ENCODE measurements at regions not wholly inside any gene's neighbourhood (a gene's known extent, or its start where the extent isn't known, plus 50 kb on each side); places are given as distances from the start of the nearest gene placed in this dataset.

DNA sequence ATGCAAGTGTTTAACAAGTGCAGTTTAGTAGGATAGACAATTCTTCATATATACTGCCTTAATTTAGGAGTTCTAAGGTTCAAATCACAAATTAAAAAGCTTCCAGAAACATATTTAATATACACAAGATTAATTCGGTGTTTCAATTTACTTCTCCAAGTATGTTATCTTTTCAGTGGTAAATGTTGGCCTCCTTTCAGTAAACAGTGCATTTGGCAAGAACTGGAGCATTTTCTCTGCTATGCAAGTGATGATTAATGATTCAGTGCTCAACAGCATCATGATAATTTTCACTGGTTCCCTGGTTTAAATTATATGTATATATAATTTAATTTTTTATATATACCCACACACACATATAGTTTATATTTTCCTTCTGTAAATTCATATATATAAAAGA lies 541.7 kb downstream of the EFNA5 start:
- TF ChIP-seq CTCF (IDR thresholded peaks at IDR 0.05; ENCODE audit: low read depth, low read length, missing input control), result no peak
- no peak for TF ChIP-seq YY1 (IDR thresholded peaks at IDR 0.05)
- TF ChIP-seq GABPA (IDR thresholded peaks at IDR 0.05 in 1 of 2, conservative IDR thresholded peaks at IDR 0.05 in 1 of 2), result no peak

All from liver (tissue), 3 donors.